Fibroblast of mammary gland (primary cell): ENCODE measurements at regions not wholly inside any gene's neighbourhood (a gene's known extent, or its start where the extent isn't known, plus 50 kb on each side); places are given as distances from the start of the nearest gene placed in this dataset.
A peak's percentile ranks its signal among the peaks of the same experiment; 100 is the strongest.

Source experiments
- DNase-seq: peaks from one replicate; pipeline ENCODE4 v3.0.0-alpha.2; 2010; ENCODE audit warnings: low read depth
- H3K4me3 ChIP-seq: 2 replicates; pipeline ENCODE4 v1.5.1; 2011; ENCODE audit warnings: low read depth, mild to moderate bottlenecking, low read length, moderate library complexity; ENCODE audit not compliant: control insufficient read depth
- CTCF ChIP-seq: conservative IDR thresholded peaks from 2 replicates; pipeline ENCODE4 v1.5.1; 2011; ENCODE audit warnings: low read depth, low read length, inconsistent platforms; ENCODE audit not compliant: control insufficient read depth, insufficient read depth

- H3K4me3 ChIP-seq = no peak overlapping the region
- DNase-seq = no peak
- no peak for TF ChIP-seq CTCF
Observed at GRCh38 chr5:147018812-147019211, 140.3 kb upstream of the PPP2R2B start.

DNA sequence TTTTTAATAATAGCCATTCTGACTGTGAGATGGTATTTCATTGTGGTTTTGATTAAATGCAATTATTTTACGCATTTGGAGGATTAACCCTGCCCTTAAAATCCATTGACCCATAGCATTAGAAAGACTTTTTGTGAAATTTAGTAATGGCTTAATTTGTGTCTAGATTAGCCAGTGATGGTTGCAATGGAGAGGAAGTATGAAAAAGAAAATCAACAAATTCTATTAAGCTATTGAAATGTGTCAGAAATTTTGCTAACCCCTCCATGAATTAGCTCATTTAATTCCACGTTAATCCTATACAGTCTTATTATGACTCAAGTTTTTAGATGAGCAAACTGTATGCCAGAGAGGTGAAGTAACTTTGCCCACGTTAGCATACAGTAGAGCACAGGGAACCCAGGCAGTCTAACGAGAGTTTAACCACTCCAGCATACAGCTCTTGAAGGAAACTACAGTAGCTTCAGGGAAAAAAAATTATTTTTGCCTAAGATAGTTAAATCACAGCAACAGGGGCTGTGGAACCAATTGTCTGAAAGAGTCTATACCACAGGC is 158.2 kb upstream of the PPP2R2B start:
- DNase-seq = no peak
- H3K4me3 ChIP-seq = no peak overlapping the region
- no peak for TF ChIP-seq CTCF

DNA sequence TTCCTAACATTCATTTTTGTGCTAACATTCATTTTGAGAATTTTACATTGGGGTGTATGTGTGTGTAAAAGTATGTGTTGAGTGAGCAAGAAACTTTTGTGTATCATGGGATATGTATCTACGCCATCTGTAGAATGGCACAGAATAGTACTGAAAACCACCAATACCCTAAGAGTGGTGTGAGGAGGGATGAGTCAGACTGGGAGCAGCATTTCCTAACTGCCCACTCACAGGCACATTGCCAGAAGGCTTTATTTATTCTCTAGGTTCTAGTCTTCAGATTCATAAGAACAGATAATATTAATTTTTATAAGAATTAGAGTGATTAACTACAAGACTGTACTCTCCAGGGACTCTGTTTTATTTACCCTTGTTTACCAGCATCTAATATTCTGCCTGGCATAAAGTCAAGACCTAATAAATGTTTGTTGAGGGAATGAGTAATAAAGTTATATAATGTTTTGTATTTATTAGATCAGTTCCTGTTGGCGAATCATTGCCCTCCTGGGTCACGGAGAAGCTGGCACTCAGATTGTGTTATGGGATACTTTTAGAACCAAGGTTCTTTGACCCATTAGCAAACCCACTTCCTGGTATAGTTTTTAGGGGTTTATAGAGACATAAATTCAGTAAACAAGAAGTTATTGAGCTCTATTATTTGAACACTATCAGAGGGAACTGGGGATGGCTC is 159.1 kb upstream of the PPP2R2B start:
- H3K4me3 ChIP-seq = no peak overlapping the region
- peak; percentile 90 for DNase-seq
- no peak for TF ChIP-seq CTCF

- no peak for TF ChIP-seq CTCF
- H3K4me3 ChIP-seq = no peak overlapping the region
- no peak for DNase-seq
Observed at GRCh38 chr5:147040856-147041255, 162.3 kb upstream of the PPP2R2B start.

DNA sequence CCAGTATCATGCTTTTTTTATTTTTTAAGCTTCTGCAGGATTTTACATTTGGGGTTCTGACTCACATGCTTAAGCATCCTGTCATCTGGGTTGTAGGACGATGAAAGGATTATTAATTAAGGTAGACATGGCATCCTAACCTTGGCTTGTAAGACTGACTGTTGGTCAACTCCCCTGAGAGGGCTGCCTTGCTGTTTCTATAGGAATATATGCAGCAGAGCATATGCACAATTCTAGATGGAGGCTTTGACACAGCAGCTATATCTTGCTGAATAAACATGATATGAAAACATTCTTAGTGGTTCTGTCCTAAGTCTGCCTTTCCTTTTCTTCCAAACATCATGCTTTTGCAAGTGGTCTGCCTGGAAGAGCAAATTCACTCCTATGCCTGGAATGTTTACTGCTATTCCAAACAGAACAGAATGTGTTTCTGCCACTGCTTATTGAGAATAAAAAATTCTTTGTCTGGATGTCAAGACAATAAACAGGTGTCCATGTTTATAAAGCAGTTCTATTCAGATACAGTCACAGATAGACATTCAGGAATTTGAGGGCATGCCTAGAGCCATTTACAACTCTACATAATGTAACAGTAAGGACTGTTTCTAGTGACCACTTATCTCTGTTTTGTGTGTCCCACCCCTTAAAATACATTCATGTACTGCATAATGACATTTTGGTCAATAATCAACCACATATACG is 166.2 kb upstream of the PPP2R2B start:
- TF ChIP-seq CTCF = no peak
- DNase-seq = peak; percentile 43
- H3K4me3 ChIP-seq = no peak overlapping the region

DNA sequence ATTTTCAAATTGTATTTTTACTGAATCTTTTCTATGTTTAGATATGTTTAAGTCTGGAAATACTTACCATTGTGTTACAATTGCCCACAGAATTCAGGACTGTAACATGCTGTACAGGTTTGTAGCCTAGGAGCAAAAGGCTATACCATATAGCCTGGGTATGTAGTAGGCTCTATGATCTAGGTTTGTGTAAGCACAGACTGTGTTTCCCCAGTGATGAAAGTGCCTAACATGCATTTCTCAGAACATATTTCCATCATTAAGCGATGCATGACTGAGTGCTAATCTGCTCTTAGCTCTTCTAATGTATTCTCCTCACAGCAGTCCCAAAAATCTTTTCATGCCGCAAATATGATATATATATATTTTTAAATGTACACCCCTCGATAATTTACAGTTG is 166.7 kb upstream of the PPP2R2B start:
- no peak overlapping the region for H3K4me3 ChIP-seq
- DNase-seq = no peak
- no peak for TF ChIP-seq CTCF

- H3K4me3 ChIP-seq = no peak overlapping the region
- TF ChIP-seq CTCF = no peak
- peak; percentile 7 for DNase-seq
Observed at GRCh38 chr5:147046281-147046680, 167.7 kb upstream of the PPP2R2B start.
